GM12878 (cell line): ENCODE measurements at regions not wholly inside any gene's neighbourhood (a gene's known extent, or its start where the extent isn't known, plus 50 kb on each side); places are given as distances from the start of the nearest gene placed in this dataset.

Experiments
- FOXM1 ChIP-seq: IDR thresholded peaks from 2 replicates; pipeline ENCODE4 v1.6.1; 2012; ENCODE audit warnings: low read depth, mild to moderate bottlenecking, inconsistent platforms, low read length, moderate library complexity
- POLR2A ChIP-seq: IDR thresholded peaks from 2 replicates; pipeline ENCODE4 v1.6.1; 2011; ENCODE audit warnings: low read depth, mild to moderate bottlenecking, low read length
- SMAD5 ChIP-seq: IDR thresholded peaks from 2 replicates; pipeline ENCODE4 v1.6.1; 2016; ENCODE audit warnings: antibody characterized with exemption, low read depth

DNA sequence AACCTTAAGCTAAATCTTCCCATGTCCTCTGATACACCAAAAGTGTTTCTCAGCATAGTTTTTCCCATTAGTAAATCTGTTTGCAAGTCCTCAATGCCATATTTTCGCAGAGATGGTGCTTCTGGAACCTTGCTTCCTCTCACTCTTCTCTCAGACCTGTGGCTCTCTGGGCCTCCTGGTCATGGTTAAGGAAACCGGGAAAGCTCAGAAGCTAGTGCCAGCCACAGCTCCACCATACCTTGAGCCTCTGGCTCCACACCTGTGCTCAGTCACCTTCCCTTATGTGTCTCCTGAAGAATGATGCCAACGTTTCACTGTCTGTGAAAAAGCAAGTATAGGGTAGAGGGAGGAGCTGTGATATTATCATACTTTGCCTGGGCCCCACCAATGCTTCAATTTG, 149.6 kb downstream of the CYP26A1 start:
- TF ChIP-seq SMAD5 (no peak), FOXM1 (no peak), POLR2A (no peak)
